ENCODE measurements at regions not wholly inside any gene's neighbourhood (a gene's known extent, or its start where the extent isn't known, plus 50 kb on each side); places are given as distances from the start of the nearest gene placed in this dataset.

DNA sequence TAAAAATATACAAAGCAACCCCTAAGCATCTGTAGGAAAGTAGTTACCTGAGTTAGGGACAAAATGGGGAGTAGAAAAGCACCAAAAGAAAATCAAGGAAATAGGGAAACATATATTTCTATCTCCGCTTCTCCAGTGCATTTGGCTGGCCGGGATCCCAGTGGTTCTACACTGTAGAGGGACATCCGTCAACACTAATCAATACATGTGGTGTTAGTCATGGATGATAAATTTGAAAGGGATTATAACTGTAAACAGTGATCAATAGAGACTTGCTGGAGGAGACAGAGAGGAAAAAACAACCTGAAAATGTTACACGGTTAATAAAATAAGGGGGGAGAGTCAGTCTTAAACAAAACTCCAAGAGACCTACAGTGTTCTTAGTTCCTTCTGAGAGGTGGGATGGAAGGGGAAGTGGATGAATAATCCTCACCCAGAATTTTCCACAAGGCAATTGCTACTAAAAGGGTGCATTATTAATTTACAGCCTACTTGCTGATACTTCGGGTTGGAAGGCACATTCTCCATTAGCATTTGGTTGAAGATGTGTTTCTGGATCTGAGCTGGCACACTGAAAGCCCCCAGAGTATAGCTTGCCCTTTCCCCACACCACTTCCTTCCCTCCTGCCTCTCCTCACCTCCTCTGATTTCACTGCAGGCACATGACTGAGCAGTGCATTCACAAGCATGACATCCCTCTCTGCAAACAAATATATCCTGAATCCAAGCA is 530.0 kb downstream of the BCL11A start:
- Histone ChIP-seq H4K20me1 (ENCODE audit: insufficient read depth) (no peaks in the 10 kb centered on the region), H3K9ac (ENCODE audit: low read length) (no peak overlapping the region), H3K36me3 (ENCODE audit: insufficient read depth, low read length) (no peaks in the 10 kb centered on the region), H3K9me2 (ENCODE audit: insufficient read depth, low read length) (no peaks in the 10 kb centered on the region), H2AFZ (ENCODE audit: low read depth, low read length) (no peak overlapping the region), H3K79me2 (replicated peaks; ENCODE audit: insufficient read depth, low read length) (no peaks in the 10 kb centered on the region), H3K27me3 (ENCODE audit: insufficient read depth, low read depth, low read length) (no peaks in the 10 kb centered on the region), H3F3A (ENCODE audit: insufficient read depth, low read length, poor library complexity, severe bottlenecking) (no peaks in the 10 kb centered on the region), H3K4me3 (ENCODE audit: low read length) (no peak overlapping the region), H3K9me3 (ENCODE audit: low read length) (no peaks in the 10 kb centered on the region), H3K27ac (ENCODE audit: low read length) (no peak overlapping the region), H3K4me2 (ENCODE audit: low read length) (no peak overlapping the region)
- TF ChIP-seq POLR2AphosphoS5 (IDR thresholded peaks at IDR 0.05): no peak
- TF ChIP-seq, protein P1, sequence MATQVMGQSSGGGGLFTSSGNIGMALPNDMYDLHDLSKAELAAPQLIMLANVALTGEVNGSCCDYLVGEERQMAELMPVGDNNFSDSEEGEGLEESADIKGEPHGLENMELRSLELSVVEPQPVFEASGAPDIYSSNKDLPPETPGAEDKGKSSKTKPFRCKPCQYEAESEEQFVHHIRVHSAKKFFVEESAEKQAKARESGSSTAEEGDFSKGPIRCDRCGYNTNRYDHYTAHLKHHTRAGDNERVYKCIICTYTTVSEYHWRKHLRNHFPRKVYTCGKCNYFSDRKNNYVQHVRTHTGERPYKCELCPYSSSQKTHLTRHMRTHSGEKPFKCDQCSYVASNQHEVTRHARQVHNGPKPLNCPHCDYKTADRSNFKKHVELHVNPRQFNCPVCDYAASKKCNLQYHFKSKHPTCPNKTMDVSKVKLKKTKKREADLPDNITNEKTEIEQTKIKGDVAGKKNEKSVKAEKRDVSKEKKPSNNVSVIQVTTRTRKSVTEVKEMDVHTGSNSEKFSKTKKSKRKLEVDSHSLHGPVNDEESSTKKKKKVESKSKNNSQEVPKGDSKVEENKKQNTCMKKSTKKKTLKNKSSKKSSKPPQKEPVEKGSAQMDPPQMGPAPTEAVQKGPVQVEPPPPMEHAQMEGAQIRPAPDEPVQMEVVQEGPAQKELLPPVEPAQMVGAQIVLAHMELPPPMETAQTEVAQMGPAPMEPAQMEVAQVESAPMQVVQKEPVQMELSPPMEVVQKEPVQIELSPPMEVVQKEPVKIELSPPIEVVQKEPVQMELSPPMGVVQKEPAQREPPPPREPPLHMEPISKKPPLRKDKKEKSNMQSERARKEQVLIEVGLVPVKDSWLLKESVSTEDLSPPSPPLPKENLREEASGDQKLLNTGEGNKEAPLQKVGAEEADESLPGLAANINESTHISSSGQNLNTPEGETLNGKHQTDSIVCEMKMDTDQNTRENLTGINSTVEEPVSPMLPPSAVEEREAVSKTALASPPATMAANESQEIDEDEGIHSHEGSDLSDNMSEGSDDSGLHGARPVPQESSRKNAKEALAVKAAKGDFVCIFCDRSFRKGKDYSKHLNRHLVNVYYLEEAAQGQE (IDR thresholded peaks at IDR 0.05; ENCODE audit: borderline replicate concordance): no peak
- no peak for TF ChIP-seq MXI1 (conservative IDR thresholded peaks at IDR 0.05; ENCODE audit: poor library complexity, severe bottlenecking)
- TF ChIP-seq, protein P2, sequence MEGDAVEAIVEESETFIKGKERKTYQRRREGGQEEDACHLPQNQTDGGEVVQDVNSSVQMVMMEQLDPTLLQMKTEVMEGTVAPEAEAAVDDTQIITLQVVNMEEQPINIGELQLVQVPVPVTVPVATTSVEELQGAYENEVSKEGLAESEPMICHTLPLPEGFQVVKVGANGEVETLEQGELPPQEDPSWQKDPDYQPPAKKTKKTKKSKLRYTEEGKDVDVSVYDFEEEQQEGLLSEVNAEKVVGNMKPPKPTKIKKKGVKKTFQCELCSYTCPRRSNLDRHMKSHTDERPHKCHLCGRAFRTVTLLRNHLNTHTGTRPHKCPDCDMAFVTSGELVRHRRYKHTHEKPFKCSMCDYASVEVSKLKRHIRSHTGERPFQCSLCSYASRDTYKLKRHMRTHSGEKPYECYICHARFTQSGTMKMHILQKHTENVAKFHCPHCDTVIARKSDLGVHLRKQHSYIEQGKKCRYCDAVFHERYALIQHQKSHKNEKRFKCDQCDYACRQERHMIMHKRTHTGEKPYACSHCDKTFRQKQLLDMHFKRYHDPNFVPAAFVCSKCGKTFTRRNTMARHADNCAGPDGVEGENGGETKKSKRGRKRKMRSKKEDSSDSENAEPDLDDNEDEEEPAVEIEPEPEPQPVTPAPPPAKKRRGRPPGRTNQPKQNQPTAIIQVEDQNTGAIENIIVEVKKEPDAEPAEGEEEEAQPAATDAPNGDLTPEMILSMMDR (IDR thresholded peaks at IDR 0.05; ENCODE audit: poor library complexity, severe bottlenecking): no peak
- TF ChIP-seq EZH2 (IDR thresholded peaks at IDR 0.05; ENCODE audit: borderline replicate concordance, insufficient read depth, low read length, poor library complexity, severe bottlenecking): no peak
- TF ChIP-seq SMC3 (conservative IDR thresholded peaks at IDR 0.05; ENCODE audit: poor library complexity): no peak

DNA sequence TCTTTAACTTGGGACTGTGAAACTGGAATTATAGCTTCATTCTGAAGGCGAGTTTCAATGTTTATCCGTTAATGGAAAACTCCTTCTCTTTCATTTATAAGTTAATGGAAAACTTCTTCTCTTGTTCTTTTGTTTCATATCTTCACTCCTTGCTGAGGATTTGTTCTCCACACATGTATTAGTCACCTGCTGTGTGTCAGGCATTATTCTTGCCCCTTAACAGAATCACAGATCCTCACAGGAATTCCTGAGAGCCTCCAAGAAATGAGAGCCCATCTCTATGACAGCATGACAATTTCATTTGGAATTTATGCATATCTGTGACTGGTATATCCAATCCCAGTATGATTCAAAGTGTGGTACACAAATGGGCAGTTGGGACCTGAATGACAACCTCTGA is 545.8 kb downstream of the BCL11A start:
- no peaks in the 10 kb centered on the region for H3K9me3 ChIP-seq (ENCODE audit: low read length)
- no peaks in the 10 kb centered on the region for H3K79me2 ChIP-seq (replicated peaks; ENCODE audit: insufficient read depth, low read length)
- H3K9ac ChIP-seq (ENCODE audit: low read length): no peak overlapping the region
- H2AFZ ChIP-seq (ENCODE audit: low read depth, low read length): no peak overlapping the region
- no peak overlapping the region for H3K4me2 ChIP-seq (ENCODE audit: low read length)
- no peaks in the 10 kb centered on the region for H3K9me2 ChIP-seq (ENCODE audit: insufficient read depth, low read length)
- no peaks in the 10 kb centered on the region for H3K36me3 ChIP-seq (ENCODE audit: insufficient read depth, low read length)
- no peaks in the 10 kb centered on the region for H4K20me1 ChIP-seq (ENCODE audit: insufficient read depth)
- no peak overlapping the region for H3K27ac ChIP-seq (ENCODE audit: low read length)
- H3K4me3 ChIP-seq (ENCODE audit: low read length): no peak overlapping the region
- no peaks in the 10 kb centered on the region for H3F3A ChIP-seq (ENCODE audit: insufficient read depth, low read length, poor library complexity, severe bottlenecking)
- TF ChIP-seq SMC3 (conservative IDR thresholded peaks at IDR 0.05; ENCODE audit: poor library complexity) (no peak), MXI1 (conservative IDR thresholded peaks at IDR 0.05; ENCODE audit: poor library complexity, severe bottlenecking) (no peak), TAF1 (IDR thresholded peaks at IDR 0.05; ENCODE audit: low read depth) (no peak), EP300 (conservative IDR thresholded peaks at IDR 0.05; ENCODE audit: poor library complexity, severe bottlenecking) (no peak), RAD21 (conservative IDR thresholded peaks at IDR 0.05) (no peak), POLR2AphosphoS5 (IDR thresholded peaks at IDR 0.05) (no peak), EZH2 (IDR thresholded peaks at IDR 0.05; ENCODE audit: borderline replicate concordance, insufficient read depth, low read length, poor library complexity, severe bottlenecking) (no peak)
- TF ChIP-seq, protein P2 (IDR thresholded peaks at IDR 0.05; ENCODE audit: poor library complexity, severe bottlenecking): no peak
- TF ChIP-seq, protein P1 (IDR thresholded peaks at IDR 0.05; ENCODE audit: borderline replicate concordance): no peak
- H3K27me3 ChIP-seq (ENCODE audit: insufficient read depth, low read depth, low read length): no peaks in the 10 kb centered on the region
